Umbilical cord (tissue), 1 donor: ENCODE measurements at regions not wholly inside any gene's neighbourhood (a gene's known extent, or its start where the extent isn't known, plus 50 kb on each side); places are given as distances from the start of the nearest gene placed in this dataset.
"Not testable (repeated sequence)": the region's sequence is repeated elsewhere in the genome, so short reads cannot be mapped to it uniquely, and the experiment has no call there.

Experiments used
- DNase-seq: peaks from one replicate; pipeline ENCODE4 v3.0.0-alpha.2; 2015; ENCODE audit warnings: low spot score

DNA sequence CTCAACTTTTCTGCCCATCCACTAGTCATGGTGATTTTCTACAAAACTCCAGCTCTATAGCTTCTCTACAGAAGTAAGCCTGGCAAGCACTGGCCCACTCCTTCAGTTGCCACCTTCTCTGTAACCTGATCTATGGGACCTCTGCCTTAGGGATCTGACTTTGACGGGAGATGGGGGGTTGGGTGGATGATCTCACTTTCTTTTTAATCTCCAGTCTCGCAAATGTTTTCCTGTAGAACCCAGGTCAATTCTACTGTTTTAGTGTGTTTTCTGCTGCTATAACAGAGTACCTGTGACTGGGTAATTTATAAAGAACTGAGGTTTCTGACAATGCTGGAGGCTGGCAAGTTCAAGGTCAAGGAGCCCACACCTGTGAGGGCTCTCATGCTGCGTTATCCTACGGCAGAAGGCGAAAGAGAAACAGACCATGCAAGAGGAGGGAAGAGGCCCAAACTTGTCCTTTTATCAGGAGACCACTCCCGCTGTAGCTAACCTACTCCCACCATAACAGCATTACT lies 189.9 kb upstream of the THRB start:
- no peak for DNase-seq

DNA sequence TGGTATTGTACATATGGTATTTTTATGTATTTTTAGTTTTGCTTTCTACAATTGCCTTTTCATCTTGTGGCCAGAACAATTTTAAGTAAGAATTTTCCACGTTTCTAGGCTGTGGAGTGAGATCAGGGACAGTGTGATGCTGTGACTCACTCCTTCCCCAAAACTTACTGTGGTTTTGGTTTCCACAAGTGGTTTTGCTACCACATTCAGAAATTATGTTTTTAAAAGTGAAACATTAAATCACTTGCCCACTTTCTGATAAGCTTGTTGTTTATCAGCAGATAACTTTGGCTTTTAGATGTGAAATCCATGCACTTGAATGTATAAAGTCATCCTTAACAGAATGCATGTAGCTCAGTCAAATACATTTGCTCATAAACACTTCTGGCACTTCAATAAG lies 192.2 kb upstream of the THRB start:
- DNase-seq: peak; percentile 58

DNA sequence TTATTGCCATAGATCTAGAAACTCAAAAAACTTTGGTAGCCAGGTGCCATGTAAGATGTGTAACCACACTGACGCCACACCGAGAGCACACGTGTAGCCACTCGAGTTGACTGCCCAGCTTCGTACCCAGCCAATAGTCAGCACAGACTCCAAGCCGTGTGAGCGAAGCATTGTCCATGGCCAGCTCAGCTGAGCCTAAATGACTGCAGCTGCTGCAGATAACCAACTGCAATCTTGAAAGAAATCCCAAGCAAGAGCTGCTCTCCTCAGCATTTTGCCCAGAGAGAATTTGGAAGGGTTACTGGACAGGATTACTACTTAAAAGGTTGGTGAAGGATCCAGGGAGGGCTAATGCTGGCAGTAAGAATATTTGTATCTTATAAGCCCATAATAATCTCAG lies 193.0 kb upstream of the THRB start:
- DNase-seq: peak; percentile 91

DNA sequence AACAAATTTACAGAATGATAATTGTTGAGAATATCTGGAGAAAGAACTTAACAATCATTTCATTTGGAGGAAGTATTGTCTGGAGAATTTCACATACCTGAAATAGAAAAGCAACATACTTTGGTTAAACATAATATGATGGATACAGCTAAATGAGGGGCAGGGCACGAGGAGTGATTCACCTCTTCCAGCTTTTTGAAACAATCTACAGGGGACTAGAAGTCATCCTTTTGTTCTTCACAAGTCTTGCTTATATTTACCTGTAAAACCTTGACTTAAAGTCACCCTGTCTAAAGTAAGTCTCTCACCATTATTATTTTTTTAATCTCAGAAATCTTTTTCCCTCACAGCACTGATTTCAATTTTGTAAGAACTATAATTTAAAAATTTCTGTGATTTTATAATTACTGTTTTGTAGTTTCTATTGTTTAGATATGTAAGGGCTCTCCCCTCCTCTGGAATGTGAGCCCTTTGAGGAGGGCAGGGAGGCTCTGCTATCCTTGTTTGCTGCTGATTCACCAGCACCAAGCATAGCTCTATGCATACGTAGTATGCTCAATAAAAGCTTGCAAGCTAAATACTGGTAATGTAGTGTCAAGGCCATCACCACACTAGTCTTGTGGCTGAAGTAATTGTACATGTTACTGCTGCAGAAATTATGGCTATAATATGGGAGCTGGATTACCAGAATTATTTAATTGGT lies 193.9 kb upstream of the THRB start:
- DNase-seq: peak; percentile 47

DNA sequence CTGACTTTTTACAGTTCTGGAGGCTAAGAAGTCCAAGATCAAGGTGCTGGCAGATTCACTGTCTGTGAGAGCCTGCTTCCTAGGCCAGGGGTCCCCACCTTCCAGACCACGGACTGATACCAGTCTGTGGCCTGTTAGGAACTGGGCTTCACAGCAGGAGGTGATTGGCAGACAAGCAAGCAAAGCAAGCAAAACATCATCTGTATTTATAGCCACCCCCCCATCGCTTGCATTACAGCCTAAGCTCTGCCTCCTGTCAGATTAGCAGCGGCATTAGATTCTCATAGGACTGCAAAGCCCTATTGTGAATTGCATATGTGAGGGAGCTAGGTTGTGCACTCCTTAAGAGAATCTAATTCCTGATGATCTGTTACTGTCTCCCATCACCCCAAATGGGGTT lies 194.7 kb upstream of the THRB start:
- DNase-seq: no peak

DNA sequence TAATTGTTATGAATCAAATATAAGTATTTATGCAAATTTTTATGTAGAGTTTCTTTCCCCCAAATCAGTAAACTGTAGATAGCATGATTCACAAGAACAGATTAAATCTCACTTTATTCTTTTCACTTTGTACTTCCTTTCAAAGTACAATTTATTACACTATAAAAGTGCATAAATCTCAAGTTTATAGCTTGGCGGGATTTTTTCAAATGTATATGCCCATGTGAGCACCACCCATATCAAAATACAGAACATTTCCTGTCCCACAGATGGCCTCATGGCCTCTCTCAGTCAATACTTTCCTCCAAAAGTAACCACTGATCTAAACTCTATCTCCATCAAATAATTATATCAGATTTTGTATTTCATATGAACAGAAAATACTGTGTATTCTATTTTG lies 196.1 kb upstream of the THRB start:
- no peak for DNase-seq

DNA sequence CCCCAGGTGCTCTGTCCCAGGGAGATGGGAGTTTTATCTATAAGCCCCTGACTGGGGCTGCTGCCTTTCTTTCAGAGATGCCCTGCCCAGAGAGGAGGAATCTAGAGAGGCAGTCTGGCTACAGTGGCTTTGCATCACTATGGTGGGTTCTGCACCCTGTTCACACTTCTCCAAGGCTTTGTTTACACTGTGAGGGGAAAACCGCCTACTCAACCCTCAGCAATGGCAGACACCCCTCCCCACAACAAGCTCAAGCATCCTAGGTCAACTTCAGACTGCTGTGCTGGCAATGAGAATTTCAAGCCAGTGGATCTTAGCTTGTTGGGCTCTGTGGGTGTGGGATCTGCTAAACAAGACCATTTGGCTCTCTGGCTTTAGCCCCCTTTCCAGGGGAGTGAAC lies 204.4 kb upstream of the THRB start:
- DNase-seq: not testable (repeated sequence)

DNA sequence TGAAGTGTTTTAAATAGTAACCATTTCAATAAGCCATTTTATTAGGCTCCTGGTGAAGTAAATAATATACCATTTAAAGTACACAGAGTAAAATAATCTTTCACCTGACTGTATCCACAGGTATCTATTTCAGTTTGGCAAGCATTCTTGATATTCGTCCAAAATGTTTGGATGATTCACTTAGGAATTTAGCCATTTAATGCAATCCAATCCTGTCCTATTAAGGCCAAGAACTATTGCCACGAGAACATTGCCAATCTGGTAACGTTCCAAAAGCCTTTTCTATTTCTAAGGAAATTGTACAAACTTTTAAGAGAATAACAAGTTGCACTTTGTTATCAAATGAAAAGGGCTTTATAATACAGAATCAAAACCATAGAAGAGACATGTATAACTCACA lies 209.8 kb upstream of the THRB start:
- DNase-seq: no peak

DNA sequence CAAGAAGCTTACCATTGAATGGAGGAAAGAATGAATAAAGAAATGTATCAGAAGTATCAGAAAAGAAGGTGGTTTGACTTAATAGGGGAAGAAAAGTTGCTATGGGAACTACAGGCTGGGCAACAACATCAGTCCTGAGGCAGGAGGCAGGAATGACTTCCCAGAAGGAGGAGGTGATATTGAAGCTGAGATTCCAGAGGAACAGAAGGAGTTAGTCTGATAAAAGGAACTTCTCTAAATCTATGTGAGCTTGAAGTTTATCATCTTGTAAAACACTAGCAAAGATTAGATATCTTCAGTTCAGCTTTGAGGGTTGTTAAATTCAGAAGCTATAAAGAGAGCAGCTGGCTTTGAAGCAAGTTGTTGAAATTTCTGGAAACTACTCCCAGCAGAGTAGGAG lies 213.3 kb upstream of the THRB start:
- DNase-seq: peak; percentile 93

DNA sequence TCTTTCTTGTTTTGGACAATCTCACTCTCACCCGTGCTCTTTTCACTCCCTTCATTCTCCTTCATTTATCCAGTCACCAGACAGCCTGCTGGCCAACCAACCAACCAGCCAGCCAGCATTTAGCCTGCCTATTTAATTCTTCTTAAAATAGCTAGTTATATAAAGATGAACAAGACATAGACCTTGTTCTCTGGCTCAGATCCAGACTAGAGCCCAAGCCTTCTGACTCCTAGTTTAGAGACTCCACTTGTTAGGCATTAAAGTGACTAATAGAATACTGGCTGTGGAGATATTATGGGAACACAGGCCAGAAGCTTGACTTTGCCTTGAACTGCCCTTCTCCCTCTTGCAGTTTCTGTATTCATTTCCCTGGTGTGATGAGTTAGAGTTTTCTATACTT lies 215.3 kb upstream of the THRB start:
- no peak for DNase-seq

DNA sequence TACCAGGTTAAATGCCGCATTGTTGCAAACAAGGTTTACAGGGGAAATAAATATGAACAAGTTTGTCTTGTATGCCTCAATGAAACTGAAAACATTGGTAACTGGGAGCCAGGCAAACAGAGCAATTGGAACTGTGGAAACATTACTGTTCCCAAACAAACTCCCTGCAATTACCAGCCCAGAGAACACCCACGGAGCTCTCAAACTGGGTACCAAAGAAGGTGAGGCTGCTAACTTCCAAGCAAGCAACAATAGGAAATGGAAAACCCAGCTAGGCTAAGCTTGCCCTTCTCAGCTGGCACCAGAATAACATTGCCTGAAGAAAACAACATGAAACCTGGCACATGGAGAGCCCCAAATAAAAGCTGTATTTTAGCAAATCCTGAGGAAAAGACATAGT lies 218.9 kb upstream of the THRB start:
- DNase-seq: no peak

DNA sequence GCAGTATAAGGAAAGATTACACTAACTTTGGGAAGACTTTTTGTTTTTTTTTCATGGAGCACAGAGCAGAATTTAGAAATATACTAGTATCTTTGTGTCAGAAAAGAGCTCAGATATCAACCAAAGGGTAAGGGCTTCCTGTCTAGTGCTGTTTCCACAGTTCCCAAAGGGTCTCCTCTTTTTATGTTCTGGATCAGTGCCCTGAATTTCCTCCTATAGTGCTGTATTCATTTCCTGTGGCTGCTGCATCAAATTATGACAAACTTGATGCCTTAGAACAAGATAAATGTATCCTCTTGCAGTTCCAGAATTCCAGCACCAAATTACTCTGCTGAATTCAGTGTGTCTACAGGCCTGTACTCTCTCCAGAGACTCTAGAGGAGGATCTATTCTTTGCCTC lies 219.8 kb upstream of the THRB start:
- no peak for DNase-seq

DNA sequence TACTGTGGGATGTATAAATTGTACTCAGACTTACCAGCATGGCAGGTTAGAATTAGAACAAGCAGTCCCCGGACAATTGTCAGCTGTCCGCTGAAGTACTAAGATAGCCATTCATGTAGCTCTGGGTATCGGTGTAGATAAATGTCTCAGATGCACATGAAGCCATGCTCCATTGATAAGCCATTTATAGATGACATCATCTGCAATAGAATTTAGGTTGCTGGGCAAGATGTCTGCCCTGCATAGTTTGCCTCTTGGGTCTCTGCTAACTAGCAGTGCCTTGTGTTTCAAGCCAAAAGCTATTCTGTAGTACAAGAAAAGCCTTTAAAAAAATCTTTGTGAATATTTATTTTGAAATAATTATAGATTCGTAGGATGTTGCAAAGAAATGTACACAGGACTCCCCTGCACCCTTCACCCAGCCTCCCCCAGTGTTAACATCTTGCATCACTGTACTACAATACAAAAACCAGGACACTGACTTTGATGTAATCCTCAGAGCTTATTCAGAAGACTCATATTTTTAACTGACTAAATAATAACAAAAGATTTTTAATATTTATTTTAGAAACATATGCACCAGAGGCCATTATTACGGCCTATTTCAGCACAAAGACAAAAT lies 220.6 kb upstream of the THRB start:
- no peak for DNase-seq

DNA sequence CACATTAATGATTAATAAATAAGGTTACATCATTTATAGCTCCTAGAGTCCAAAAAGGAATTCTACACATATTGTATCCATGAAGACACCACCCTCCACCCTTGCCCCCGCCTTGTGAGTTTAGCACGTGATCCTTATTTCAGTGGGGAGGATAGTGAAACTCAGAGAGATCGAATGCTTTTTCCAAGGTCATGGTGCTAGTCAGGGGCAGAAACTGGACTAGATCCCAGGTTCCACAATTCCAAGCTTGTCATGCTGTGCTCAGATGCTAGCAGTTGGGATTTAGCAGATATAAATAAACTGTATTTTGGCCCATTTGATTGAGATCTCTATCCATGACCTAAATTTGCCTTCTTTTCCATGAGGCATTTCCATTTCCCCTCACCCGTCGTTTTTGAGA lies 227.4 kb upstream of the THRB start:
- DNase-seq: no peak

DNA sequence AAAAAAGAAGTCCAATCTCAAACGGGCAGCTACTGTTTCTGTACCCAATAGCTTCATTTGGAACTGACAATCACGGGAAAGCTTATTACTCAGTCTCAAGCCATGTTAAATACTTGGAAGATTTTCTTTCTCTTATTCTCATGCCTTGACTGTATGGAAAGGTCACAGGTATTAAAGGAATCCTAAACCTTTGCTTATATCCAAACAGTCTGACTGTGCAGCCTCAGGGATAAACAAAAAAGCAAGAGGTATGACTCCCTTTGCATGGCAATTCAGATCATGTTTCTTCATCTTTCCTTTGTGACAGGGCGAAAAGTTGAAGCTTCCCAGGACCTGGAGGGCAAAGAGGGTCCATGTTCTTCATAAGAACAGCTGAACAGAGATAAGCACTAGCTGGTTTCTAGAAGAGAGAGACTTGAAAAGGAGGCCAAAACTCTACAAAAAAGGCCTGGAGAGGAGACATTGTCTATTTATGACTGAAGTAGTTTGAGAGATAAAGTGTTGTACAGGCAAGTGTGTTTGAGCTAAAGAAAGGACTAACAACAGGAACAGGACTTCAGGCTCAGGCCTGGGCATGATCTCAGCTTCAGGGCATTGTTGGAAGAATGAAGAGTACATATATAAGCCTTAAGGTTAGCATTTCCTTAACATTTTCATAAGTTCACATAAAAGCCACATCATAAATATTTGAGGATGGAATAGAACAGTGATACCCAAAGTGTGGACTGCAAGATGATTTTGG lies 231.0 kb upstream of the THRB start:
- DNase-seq: peak; percentile 52

DNA sequence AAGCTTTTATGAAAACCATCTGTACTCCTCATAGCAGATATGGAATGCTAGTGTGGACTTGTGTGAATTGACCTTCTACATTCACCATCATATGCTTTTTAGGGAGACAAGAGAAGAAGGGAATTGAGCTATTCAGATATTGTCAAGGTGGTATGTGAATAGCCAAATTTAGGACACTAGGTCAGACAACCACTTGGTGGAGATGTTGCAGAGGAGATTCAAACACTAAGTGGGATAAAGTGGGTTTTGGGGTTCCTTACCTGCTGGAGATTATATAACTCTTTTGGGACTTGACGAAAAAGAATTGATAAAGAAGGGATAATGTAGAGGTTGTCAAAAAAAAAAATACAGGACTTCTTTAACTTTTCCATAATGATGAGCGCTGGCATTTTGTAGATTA lies 231.8 kb upstream of the THRB start:
- no peak for DNase-seq

DNA sequence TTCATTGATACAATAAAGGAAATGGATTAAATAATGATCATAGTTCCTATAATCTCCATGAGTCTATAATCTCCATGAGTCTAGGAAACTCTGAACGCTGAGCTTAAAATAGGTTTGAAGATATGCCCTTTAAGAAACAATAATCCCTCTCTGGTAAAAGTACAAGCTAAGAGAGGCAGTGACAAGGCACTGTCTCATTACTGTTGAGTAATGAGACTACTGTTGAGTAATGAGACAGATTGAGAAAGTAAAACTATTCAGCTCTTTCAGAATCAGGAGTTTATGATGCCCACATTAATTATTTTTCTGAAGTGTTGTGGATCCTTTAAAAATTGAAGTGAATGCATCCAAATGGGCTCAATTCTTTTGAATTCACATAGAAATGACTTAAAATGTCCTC lies 235.5 kb upstream of the THRB start:
- DNase-seq: no peak

DNA sequence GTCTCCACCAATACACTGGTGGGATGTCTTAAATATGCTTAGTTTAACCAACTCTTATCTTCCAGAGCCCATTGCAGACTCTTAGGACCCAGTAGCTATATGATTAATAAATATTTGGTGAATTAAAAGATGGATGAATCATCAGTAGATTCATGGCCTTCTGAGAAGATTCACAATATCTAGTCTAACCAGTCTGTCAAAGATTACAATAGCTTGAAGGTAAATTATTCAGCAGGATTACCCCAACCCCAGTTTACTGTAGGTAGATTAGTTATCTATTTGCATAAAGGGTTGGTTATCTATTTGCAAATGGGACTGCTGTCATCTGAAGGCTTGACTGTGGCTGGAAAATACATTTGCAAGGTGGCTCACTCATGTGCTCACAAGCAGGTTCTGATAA lies 239.4 kb upstream of the THRB start:
- DNase-seq: no peak

DNA sequence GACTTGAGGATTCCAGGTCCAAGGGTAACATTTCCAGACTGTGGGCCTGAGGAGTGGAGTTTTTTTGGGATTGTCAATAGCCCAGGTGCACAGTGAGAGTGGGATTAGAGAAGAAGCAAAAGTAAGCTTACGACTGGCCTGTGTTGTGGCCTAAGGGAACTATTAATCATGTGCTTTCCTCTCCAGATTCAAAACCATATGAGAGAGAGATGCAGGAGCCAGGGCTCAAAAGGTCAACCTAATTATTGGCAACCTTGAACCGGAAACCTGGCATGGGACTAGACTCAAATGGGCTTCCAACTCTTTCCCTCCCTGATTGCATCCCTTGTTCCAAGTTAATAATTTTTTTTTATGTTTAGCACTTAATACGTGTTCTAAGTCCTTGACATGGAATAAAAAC lies 242.1 kb upstream of the THRB start:
- no peak for DNase-seq

DNA sequence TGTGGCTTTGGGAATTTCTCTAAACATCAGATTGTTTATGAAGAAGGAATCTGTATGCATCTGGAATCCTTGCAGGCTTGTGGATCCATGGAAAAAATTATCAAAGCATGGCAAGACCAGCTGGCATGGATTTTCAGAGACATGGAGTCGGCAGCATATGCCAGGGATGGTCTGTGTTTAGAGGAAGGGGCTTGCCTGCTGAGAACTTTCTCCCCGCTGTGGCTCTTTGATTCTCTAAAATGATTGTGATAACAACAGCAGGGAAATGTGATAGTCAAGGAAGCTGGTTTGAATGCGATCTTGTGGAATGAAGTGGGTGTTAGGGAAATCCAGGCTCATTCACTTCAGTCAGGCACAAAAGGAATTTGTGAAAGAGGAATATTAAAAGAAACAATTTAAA lies 245.7 kb upstream of the THRB start:
- no peak for DNase-seq

DNA sequence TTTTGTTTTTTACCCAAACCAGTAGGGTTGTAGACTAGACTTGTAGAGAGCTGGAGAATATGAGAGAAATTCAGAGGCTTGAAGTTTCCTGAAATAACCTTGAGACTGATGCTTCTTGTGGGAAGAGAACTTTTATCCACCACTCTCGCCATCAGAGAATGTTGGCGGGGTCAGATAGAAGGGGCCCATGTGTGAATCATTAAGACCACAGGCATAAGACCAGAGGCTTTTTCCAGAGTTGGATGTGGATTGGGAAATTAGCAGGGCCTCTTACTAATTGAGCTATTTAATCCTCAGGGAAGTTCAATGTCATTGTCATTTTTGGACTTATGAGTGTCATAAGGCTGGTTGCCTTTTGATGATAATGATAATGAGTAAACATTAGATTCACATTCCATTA lies 246.9 kb upstream of the THRB start:
- DNase-seq: no peak

DNA sequence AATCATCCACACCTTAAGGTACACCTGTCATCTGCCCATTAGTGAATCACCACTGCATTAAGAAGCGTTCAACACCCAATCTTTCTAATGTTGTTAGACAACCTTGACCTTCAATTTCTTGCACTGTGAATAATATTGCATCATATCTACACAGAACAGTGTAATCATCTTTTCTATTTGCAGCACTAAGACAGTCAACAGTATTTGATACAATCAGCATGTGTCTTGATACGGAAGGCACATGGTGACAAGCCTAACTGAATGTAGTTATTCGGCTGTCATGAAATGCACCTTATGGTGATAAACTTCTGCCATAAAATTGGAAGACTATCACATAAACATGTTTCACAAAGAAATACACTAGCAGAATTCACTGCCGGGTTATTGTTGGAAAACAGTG lies 253.9 kb upstream of the THRB start:
- DNase-seq: no peak

DNA sequence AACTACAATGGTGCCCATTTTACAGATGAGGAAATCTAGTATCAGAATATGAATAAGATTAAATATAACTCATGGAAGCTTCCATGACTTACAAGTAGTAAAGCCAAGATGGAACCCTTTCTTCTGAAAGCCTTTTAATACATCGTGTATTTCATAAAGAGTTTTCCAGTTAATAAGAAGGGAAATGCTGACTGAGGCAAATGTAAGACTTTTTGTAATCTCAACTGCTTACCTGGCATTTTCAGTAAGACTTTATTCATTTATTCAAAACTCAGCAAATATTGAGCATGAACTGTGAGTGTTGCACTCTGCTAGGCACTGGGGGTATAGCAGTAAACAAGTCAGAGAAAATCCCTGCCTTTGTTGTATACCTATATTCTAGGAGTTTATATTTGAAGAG lies 256.4 kb upstream of the THRB start:
- no peak for DNase-seq
